GM12878 (cell line): ENCODE measurements at regions not wholly inside any gene's neighbourhood (a gene's known extent, or its start where the extent isn't known, plus 50 kb on each side); places are given as distances from the start of the nearest gene placed in this dataset.

Experiments
- BCL3 ChIP-seq: IDR thresholded peaks from 2 replicates; pipeline ENCODE4 v1.6.1; 2011; ENCODE audit warnings: borderline replicate concordance, low read depth, mild to moderate bottlenecking, moderate library complexity, low read length; ENCODE audit not compliant: insufficient read depth, poor library complexity, severe bottlenecking
- CHD1 ChIP-seq: IDR thresholded peaks from 2 replicates; pipeline ENCODE4 v1.6.1; 2012; ENCODE audit warnings: low read depth, low read length, improper control_type of control experiment
- CHD4 ChIP-seq: fragments of 200-600 bp; sonication (generic); IDR thresholded peaks from 2 replicates; pipeline ENCODE4 v1.6.1; 2016; ENCODE audit warnings: mild to moderate bottlenecking
- CTCF ChIP-seq, 3 experiments: IDR thresholded peaks in 2 of 3; conservative IDR thresholded peaks in 1 of 3; 2 replicates each; pipeline ENCODE4 v1.5.1; 2011; ENCODE audit warnings: low read depth in 3 of 3, low read length in 3 of 3, mild to moderate bottlenecking in 3 of 3, control low read depth in 2 of 3, moderate library complexity in 2 of 3, inconsistent platforms in 1 of 3, mixed read lengths in 1 of 3; ENCODE audit not compliant: control insufficient read depth in 2 of 3, insufficient read depth in 1 of 3; ENCODE audit errors: extremely low read depth in 1 of 3
- HCFC1 ChIP-seq: fragments of 150-350 bp; IDR thresholded peaks from 2 replicates; pipeline ENCODE4 v1.6.1; 2014; ENCODE audit warnings: low read length
- HDAC2 ChIP-seq: fragments of 200-600 bp; sonication (generic); IDR thresholded peaks from 2 replicates; pipeline ENCODE4 v1.6.1; 2017
- IKZF1 ChIP-seq: fragments of 450-650 bp; conservative IDR thresholded peaks from 2 replicates; pipeline ENCODE4 v1.6.1; 2017; ENCODE audit warnings: antibody characterized with exemption, mild to moderate bottlenecking
- MLLT1 ChIP-seq: fragments of 450-650 bp; IDR thresholded peaks from 2 replicates; pipeline ENCODE4 v1.6.1; 2016; ENCODE audit warnings: mild to moderate bottlenecking
- NFXL1 ChIP-seq: fragments of 450-650 bp; IDR thresholded peaks from 2 replicates; pipeline ENCODE4 v1.6.1; 2017; ENCODE audit warnings: antibody characterized with exemption, mild to moderate bottlenecking, borderline replicate concordance
- NR2F1 ChIP-seq: fragments of 450-650 bp; conservative IDR thresholded peaks from 2 replicates; pipeline ENCODE4 v1.6.1; 2017; ENCODE audit warnings: mild to moderate bottlenecking
- SMARCA5 ChIP-seq: fragments of 450-650 bp; IDR thresholded peaks from 2 replicates; pipeline ENCODE4 v1.6.1; 2017; ENCODE audit warnings: mild to moderate bottlenecking
- TCF12 ChIP-seq: IDR thresholded peaks from 2 replicates; pipeline ENCODE4 v1.6.1; 2011; ENCODE audit warnings: low read depth, mild to moderate bottlenecking, low read length
- ZBTB11 ChIP-seq: fragments of 450-650 bp; formaldehyde crosslinking; IDR thresholded peaks from 2 replicates; pipeline ENCODE4 v1.5.0; 2022; ENCODE audit warnings: mild to moderate bottlenecking, missing genetic modification characterization
- ZNF687 ChIP-seq: fragments of 450-650 bp; IDR thresholded peaks from 2 replicates; pipeline ENCODE4 v1.6.1; 2017; ENCODE audit warnings: mild to moderate bottlenecking, moderate library complexity

- TF ChIP-seq BCL3 (no peak), NFXL1 (no peak), ZBTB11 (CRISPR knock-in tag) (no peak), IKZF1 (no peak), HDAC2 (no peak), ZNF687 (no peak), CHD4 (no peak), MLLT1 (no peak), CTCF (IDR thresholded peaks at IDR 0.05 in 2 of 3, conservative IDR thresholded peaks at IDR 0.05 in 1 of 3; ENCODE audit: control insufficient read depth in 2 of 3, extremely low read depth in 1 of 3, insufficient read depth in 1 of 3, low read depth in 3 of 3, low read length in 3 of 3) (no peak), HCFC1 (no peak), CHD1 (no peak), SMARCA5 (no peak), NR2F1 (no peak), TCF12 (no peak)
These were observed 318.4 kb downstream of the DHX15 start (continued) for GRCh38 chr4:24265989-24266388.
